Lung microvascular endothelial cell (primary cell): ENCODE measurements at regions not wholly inside any gene's neighbourhood (a gene's known extent, or its start where the extent isn't known, plus 50 kb on each side); places are given as distances from the start of the nearest gene placed in this dataset.
"Not testable (repeated sequence)": the region's sequence is repeated elsewhere in the genome, so short reads cannot be mapped to it uniquely, and the experiment has no call there.

Experiments
- DNase-seq, 2 donors: peaks; one replicate each; pipeline versions ENCODE4 v3.0.0 to v3.0.0-alpha.2; 2010; ENCODE audit warnings: low read depth in 2 of 2

- DNase-seq, result no peak
Observed at GRCh38 chr3:147240581-147240980, 165.8 kb downstream of the ZIC4 start.

GRCh38 chr3:147237991-147238390 is 168.4 kb downstream of the ZIC4 start:
- no peak for DNase-seq

GRCh38 chr3:147231980-147232379 is 174.4 kb downstream of the ZIC4 start:
- not testable (repeated sequence) for DNase-seq

- DNase-seq, result no peak
Observed at GRCh38 chr3:147231111-147231510, 175.2 kb downstream of the ZIC4 start.

GRCh38 chr3:147222291-147222690 is 184.1 kb downstream of the ZIC4 start:
- DNase-seq, result no peak

- no peak for DNase-seq
Observed at GRCh38 chr3:147218965-147219364, 187.4 kb downstream of the ZIC4 start.

GRCh38 chr3:147216143-147216673 is 190.1 kb downstream of the ZIC4 start:
- DNase-seq, result no peak

- DNase-seq, result no peak
Observed at GRCh38 chr3:147215660-147216059, 190.7 kb downstream of the ZIC4 start.

GRCh38 chr3:147213633-147214032 is 192.7 kb downstream of the ZIC4 start:
- no peak for DNase-seq

GRCh38 chr3:147210676-147211075 is 195.7 kb downstream of the ZIC4 start:
- DNase-seq, result no peak

- DNase-seq, result no peak
Observed at GRCh38 chr3:147201086-147201485, 205.3 kb downstream of the ZIC4 start.

GRCh38 chr3:147200545-147200944 is 205.8 kb downstream of the ZIC4 start:
- no peak for DNase-seq

GRCh38 chr3:147197739-147198138 is 208.6 kb downstream of the ZIC4 start:
- no peak for DNase-seq

GRCh38 chr3:147195887-147196286 is 210.5 kb downstream of the ZIC4 start:
- DNase-seq, result no peak

- DNase-seq, result peak; percentile 70 to 84
Observed at GRCh38 chr3:147191795-147192385, 214.5 kb downstream of the ZIC4 start.

- DNase-seq, result no peak
Observed at GRCh38 chr3:147189016-147189415, 217.3 kb downstream of the ZIC4 start.

- DNase-seq, result no peak
Observed at GRCh38 chr3:147187687-147188086, 218.7 kb downstream of the ZIC4 start.

- no peak for DNase-seq
Observed at GRCh38 chr3:147185781-147186180, 220.6 kb downstream of the ZIC4 start.

GRCh38 chr3:147184794-147185193 is 221.5 kb downstream of the ZIC4 start:
- no peak for DNase-seq

GRCh38 chr3:147173257-147173656 is 233.1 kb downstream of the ZIC4 start:
- no peak for DNase-seq

GRCh38 chr3:147162743-147163142 is 243.6 kb downstream of the ZIC4 start:
- no peak for DNase-seq

GRCh38 chr3:147161833-147162232 is 244.5 kb downstream of the ZIC4 start:
- no peak for DNase-seq

- no peak for DNase-seq
Observed at GRCh38 chr3:147160984-147161383, 245.4 kb downstream of the ZIC4 start.

- no peak for DNase-seq
Observed at GRCh38 chr3:147159141-147159540, 247.2 kb downstream of the ZIC4 start.
